ENCODE measurements at regions not wholly inside any gene's neighbourhood (a gene's known extent, or its start where the extent isn't known, plus 50 kb on each side); places are given as distances from the start of the nearest gene placed in this dataset.

GRCh38 chr5:51908215-51908614, 525.0 kb downstream of the ISL1 start:
- no peak for TF ChIP-seq POLR2A (IDR thresholded peaks at IDR 0.05)
- TF ChIP-seq, protein P1, sequence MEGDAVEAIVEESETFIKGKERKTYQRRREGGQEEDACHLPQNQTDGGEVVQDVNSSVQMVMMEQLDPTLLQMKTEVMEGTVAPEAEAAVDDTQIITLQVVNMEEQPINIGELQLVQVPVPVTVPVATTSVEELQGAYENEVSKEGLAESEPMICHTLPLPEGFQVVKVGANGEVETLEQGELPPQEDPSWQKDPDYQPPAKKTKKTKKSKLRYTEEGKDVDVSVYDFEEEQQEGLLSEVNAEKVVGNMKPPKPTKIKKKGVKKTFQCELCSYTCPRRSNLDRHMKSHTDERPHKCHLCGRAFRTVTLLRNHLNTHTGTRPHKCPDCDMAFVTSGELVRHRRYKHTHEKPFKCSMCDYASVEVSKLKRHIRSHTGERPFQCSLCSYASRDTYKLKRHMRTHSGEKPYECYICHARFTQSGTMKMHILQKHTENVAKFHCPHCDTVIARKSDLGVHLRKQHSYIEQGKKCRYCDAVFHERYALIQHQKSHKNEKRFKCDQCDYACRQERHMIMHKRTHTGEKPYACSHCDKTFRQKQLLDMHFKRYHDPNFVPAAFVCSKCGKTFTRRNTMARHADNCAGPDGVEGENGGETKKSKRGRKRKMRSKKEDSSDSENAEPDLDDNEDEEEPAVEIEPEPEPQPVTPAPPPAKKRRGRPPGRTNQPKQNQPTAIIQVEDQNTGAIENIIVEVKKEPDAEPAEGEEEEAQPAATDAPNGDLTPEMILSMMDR (IDR thresholded peaks at IDR 0.05): no peak

Measured in right lobe of liver (tissue), 4 donors.